Body of pancreas (tissue), 4 donors: ENCODE measurements at regions not wholly inside any gene's neighbourhood (a gene's known extent, or its start where the extent isn't known, plus 50 kb on each side); places are given as distances from the start of the nearest gene placed in this dataset.

Experiments
- CTCF ChIP-seq, 7 experiments: fragments of 450-650 bp in 4 of 7; fragments of 200-600 bp in 3 of 7; sonication (generic) in 3 of 7; IDR thresholded peaks; one replicate each; pipeline ENCODE4 v1.5.1; 2016 to 2019; ENCODE audit warnings: antibody characterized with exemption in 7 of 7
- POLR2A ChIP-seq, 3 donors: fragments of 450-650 bp; IDR thresholded peaks; one replicate each; pipeline ENCODE4 v1.6.1; 2016; ENCODE audit warnings: antibody characterized with exemption in 3 of 3, mild to moderate bottlenecking in 2 of 3

- TF ChIP-seq CTCF (IDR thresholded peaks at IDR 0.05) (no peak), POLR2A (IDR thresholded peaks at IDR 0.05) (no peak)
These were observed 1187.5 kb upstream of the NXPH2 start for GRCh38 chr2:139967665-139968064.
